Keratinocyte (primary cell): ENCODE measurements at regions not wholly inside any gene's neighbourhood (a gene's known extent, or its start where the extent isn't known, plus 50 kb on each side); places are given as distances from the start of the nearest gene placed in this dataset.
"Not testable (repeated sequence)": the region's sequence is repeated elsewhere in the genome, so short reads cannot be mapped to it uniquely, and the experiment has no call there.

Source experiments
- DNase-seq: peaks from one replicate; pipeline ENCODE4 v3.0.0-alpha.2; 2011; ENCODE audit warnings: low read depth, missing footprints, low spot score
- FAIRE-seq: peaks from 2 replicates; lab custom pipeline; 2011; peaks lifted over from hg19 to GRCh38; lab: Jason Lieb, UNC
- H2AFZ ChIP-seq: 2 replicates; pipeline ENCODE4 v1.6.0; 2012; ENCODE audit warnings: low read length, control low read depth, inconsistent platforms; ENCODE audit not compliant: control insufficient read depth
- H3K27ac ChIP-seq: 2 replicates; pipeline ENCODE4 v1.5.1; 2011; ENCODE audit warnings: low read length; ENCODE audit not compliant: control insufficient read depth, insufficient read depth
- H3K27me3 ChIP-seq: 3 replicates; pipeline ENCODE4 v1.6.0; 2011; ENCODE audit warnings: low read length; ENCODE audit not compliant: control insufficient read depth, insufficient read depth; ENCODE audit errors: extremely low read depth
- H3K36me3 ChIP-seq, 2 experiments: 2 replicates in 1 of 2; 3 replicates in 1 of 2; pipeline ENCODE4 v1.5.1; 2011; ENCODE audit warnings: low read length in 2 of 2, mild to moderate bottlenecking in 1 of 2; ENCODE audit not compliant: control insufficient read depth in 2 of 2, insufficient read depth in 2 of 2; ENCODE audit errors: extremely low read depth in 1 of 2
- H3K4me1 ChIP-seq: 3 replicates; pipeline ENCODE4 v1.5.1; 2011; ENCODE audit warnings: low read length; ENCODE audit not compliant: control insufficient read depth, insufficient read depth; ENCODE audit errors: extremely low read depth
- H3K4me2 ChIP-seq: 3 replicates; pipeline ENCODE4 v1.6.0; 2011; ENCODE audit warnings: low read depth, low read length; ENCODE audit not compliant: control insufficient read depth, insufficient read depth; ENCODE audit errors: extremely low read depth
- H3K4me3 ChIP-seq, 3 experiments: fragments of 200-600 bp in 1 of 3; sonication (generic) in 1 of 3; 2 replicates in 2 of 3; 3 replicates in 1 of 3; pipeline ENCODE4 v1.5.1; 2011 to 2016; ENCODE audit warnings: low read length in 3 of 3, mild to moderate bottlenecking in 3 of 3, control low read depth in 2 of 3, inconsistent platforms in 1 of 3, low read depth in 1 of 3, mixed read lengths in 1 of 3, mixed run types in 1 of 3, moderate library complexity in 1 of 3; ENCODE audit not compliant: control insufficient read depth in 2 of 3, insufficient read depth in 2 of 3; ENCODE audit errors: extremely low read depth in 1 of 3
- H3K79me2 ChIP-seq: 2 replicates; pipeline ENCODE4 v1.6.0; 2012; ENCODE audit warnings: low read length; ENCODE audit not compliant: control insufficient read depth, insufficient read depth
- H3K9ac ChIP-seq: 3 replicates; pipeline ENCODE4 v1.6.0; 2011; ENCODE audit warnings: low read length; ENCODE audit not compliant: control insufficient read depth, insufficient read depth; ENCODE audit errors: extremely low read depth
- H3K9me1 ChIP-seq: 3 replicates; pipeline ENCODE4 v1.6.0; 2011; ENCODE audit warnings: low read length; ENCODE audit not compliant: control insufficient read depth, insufficient read depth; ENCODE audit errors: extremely low read depth
- H3K9me3 ChIP-seq: 2 replicates; pipeline ENCODE4 v1.5.1; 2012; ENCODE audit warnings: low read depth, low read length; ENCODE audit not compliant: control insufficient read depth
- H4K20me1 ChIP-seq: 3 replicates; pipeline ENCODE4 v1.6.0; 2011; ENCODE audit warnings: low read length; ENCODE audit not compliant: control insufficient read depth, insufficient read depth; ENCODE audit errors: extremely low read depth
- EZH2 ChIP-seq: IDR thresholded peaks from one replicate; pipeline ENCODE4 v1.6.1; 2012; ENCODE audit warnings: inconsistent platforms, mild to moderate bottlenecking, low read length, moderate library complexity
- dilution Hi-C: fragments of 300-500 bp; cut with MboI; formaldehyde crosslinking; loops from one replicate; pipeline ENCODE4 v1.7.0; 2020; ENCODE audit warnings: low sequenced_read_pairs; ENCODE audit not compliant: extremely low pct_ligation_motif_present
- TF ChIP-seq, protein P1 (sequence below), 3 experiments: IDR thresholded peaks in 1 of 3; conservative IDR thresholded peaks in 1 of 3; optimal IDR thresholded peaks in 1 of 3; 2 replicates in 2 of 3; 3 replicates in 1 of 3; pipeline versions ENCODE3 to v1.5.1; 2011; ENCODE audit warnings: low read length in 3 of 3, mild to moderate bottlenecking in 3 of 3, moderate library complexity in 2 of 3, control low read depth in 1 of 3, inconsistent platforms in 1 of 3; ENCODE audit not compliant: insufficient read depth in 2 of 3; ENCODE audit errors: extremely low read depth in 1 of 3

GRCh38 chr7:94154858-94155257 is 150.7 kb upstream of the BET1 start:
- no peaks in the 10 kb centered on the region for H4K20me1 ChIP-seq
- H3K36me3 ChIP-seq: no peaks in the 10 kb centered on the region
- no peak overlapping the region for H3K4me2 ChIP-seq
- H3K9me3 ChIP-seq: no peaks in the 10 kb centered on the region
- H3K9ac ChIP-seq: no peak overlapping the region
- peak overlapping the region; percentile 8 for H2AFZ ChIP-seq
- H3K79me2 ChIP-seq: no peaks in the 10 kb centered on the region
- DNase-seq: no peak
- FAIRE-seq: no peak
- no peak for TF ChIP-seq EZH2
- TF ChIP-seq, protein P1, sequence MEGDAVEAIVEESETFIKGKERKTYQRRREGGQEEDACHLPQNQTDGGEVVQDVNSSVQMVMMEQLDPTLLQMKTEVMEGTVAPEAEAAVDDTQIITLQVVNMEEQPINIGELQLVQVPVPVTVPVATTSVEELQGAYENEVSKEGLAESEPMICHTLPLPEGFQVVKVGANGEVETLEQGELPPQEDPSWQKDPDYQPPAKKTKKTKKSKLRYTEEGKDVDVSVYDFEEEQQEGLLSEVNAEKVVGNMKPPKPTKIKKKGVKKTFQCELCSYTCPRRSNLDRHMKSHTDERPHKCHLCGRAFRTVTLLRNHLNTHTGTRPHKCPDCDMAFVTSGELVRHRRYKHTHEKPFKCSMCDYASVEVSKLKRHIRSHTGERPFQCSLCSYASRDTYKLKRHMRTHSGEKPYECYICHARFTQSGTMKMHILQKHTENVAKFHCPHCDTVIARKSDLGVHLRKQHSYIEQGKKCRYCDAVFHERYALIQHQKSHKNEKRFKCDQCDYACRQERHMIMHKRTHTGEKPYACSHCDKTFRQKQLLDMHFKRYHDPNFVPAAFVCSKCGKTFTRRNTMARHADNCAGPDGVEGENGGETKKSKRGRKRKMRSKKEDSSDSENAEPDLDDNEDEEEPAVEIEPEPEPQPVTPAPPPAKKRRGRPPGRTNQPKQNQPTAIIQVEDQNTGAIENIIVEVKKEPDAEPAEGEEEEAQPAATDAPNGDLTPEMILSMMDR (optimal IDR thresholded peaks at IDR 0.05 in 1 of 3, IDR thresholded peaks at IDR 0.05 in 1 of 3, conservative IDR thresholded peaks at IDR 0.05 in 1 of 3; ENCODE audit: extremely low read depth in 1 of 3, insufficient read depth in 2 of 3, low read length in 3 of 3): no peak
- H3K27me3 ChIP-seq: no peaks in the 10 kb centered on the region
- dilution Hi-C loops: no loop called here
- H3K27ac ChIP-seq: no peak overlapping the region
- H3K4me1 ChIP-seq: peaks cover 2% of the 10 kb centered on the region
- no peaks in the 10 kb centered on the region for H3K9me1 ChIP-seq
- no peak overlapping the region for H3K4me3 ChIP-seq

DNA sequence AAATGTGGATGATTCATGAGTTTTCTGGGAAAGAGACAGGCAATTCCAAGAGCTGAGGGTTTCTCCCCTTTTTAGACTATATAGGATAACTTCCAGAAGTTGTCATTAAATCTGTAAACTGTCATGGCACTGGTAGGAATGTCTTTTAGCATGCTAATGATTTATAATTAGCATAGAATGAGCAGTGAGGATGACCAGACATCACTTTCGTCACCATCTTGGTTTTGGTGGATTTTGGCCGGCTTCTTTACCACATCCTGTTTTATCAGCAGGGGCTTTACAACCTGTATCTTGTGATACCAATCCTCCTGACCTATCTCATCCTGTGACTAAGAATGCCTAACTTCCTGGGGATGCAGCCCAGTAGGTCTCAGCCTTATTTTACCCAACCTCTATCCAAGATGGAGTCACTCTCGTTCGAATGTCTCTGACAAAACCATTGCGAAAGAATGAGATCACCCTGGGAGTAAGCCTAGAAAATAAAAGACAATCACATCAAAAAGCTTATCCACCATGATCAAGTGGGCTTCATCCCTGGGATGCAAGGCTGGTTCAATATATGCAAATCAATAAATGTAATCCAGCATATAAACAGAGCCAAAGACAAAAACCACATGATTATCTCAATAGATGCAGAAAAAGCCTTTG is 153.6 kb upstream of the BET1 start:
- FAIRE-seq: not testable (repeated sequence)

More for the DNA sequence above, 153.6 kb upstream of the BET1 start:
- H3K36me3 ChIP-seq, H3K27me3 ChIP-seq, H3K4me2 ChIP-seq, H3K79me2 ChIP-seq, H3K27ac ChIP-seq, H3K4me1 ChIP-seq, H3K9ac ChIP-seq, H3K9me1 ChIP-seq, H2AFZ ChIP-seq, dilution Hi-C loops, DNase-seq, H4K20me1 ChIP-seq, H3K9me3 ChIP-seq, H3K4me3 ChIP-seq: not testable (repeated sequence)
